Esophagus squamous epithelium (tissue), 5 donors: ENCODE measurements at regions not wholly inside any gene's neighbourhood (a gene's known extent, or its start where the extent isn't known, plus 50 kb on each side); places are given as distances from the start of the nearest gene placed in this dataset.

Experiments
- DNase-seq: peaks from one replicate; lab custom pipeline; 2025; lab: John Stamatoyannopoulos, UW
- H3K27ac ChIP-seq, 4 donors: fragments of 200-600 bp; sonication (generic); one replicate each; pipeline ENCODE4 v1.5.1; 2016 to 2019; ENCODE audit warnings: mild to moderate bottlenecking in 1 of 4
- H3K27me3 ChIP-seq, 4 donors: fragments of 200-600 bp; sonication (generic); 1 replicate in 3 of 4; 2 replicates in 1 of 4; pipeline versions ENCODE4 v1.5.1 to v1.6.0; 2017 to 2021; ENCODE audit warnings: antibody characterized with exemption in 1 of 4
- H3K36me3 ChIP-seq, 3 donors: fragments of 200-600 bp; sonication (generic); one replicate each; pipeline ENCODE4 v1.5.1; 2016 to 2019
- H3K4me1 ChIP-seq, 3 donors: fragments of 200-600 bp; sonication (generic); one replicate each; pipeline ENCODE4 v1.5.1; 2017 to 2019
- H3K4me3 ChIP-seq, 4 donors: fragments of 200-600 bp; sonication (generic); 1 replicate in 3 of 4; 2 replicates in 1 of 4; pipeline ENCODE4 v1.5.1; 2016 to 2019; ENCODE audit warnings: mild to moderate bottlenecking in 2 of 4, moderate library complexity in 1 of 4
- H3K9me3 ChIP-seq, 3 donors: fragments of 200-600 bp; sonication (generic); one replicate each; pipeline ENCODE4 v1.5.1; 2016 to 2019
- POLR2A ChIP-seq, 4 donors: fragments of 450-650 bp; IDR thresholded peaks; one replicate each; pipeline ENCODE4 v1.6.1; 2017; ENCODE audit warnings: antibody characterized with exemption in 4 of 4, mild to moderate bottlenecking in 4 of 4, moderate library complexity in 3 of 4
- WGBS, 2 donors: methylation state at CpG; one replicate each; pipeline ENCODE4 v1.1.5; 2018; 5-methylcytosine and 5-hydroxymethylcytosine counted together
- intact Hi-C: fragments of 100-400 bp; cut with DNase I; formaldehyde crosslinking; loops from one replicate; pipeline ENCODE4 v1.15.0; 2022
- TF ChIP-seq, protein P1 (sequence below), 6 experiments: fragments of 450-650 bp in 4 of 6; fragments of 200-600 bp in 2 of 6; sonication (generic) in 2 of 6; IDR thresholded peaks; one replicate each; pipeline ENCODE4 v1.5.1; 2016 to 2019; ENCODE audit warnings: antibody characterized with exemption in 6 of 6, mild to moderate bottlenecking in 4 of 6, moderate library complexity in 4 of 6
- donor health status: DM: yes; HTN: yes; CAD: no.

GRCh38 chr5:164392531-164392930, 887.1 kb downstream of the MAT2B start:
- no peak overlapping the region for H3K27ac ChIP-seq
- H3K4me1 ChIP-seq, result no peaks in the 10 kb centered on the region
- no peak for DNase-seq
- no peaks in the 10 kb centered on the region for H3K27me3 ChIP-seq
- no peak overlapping the region for H3K4me3 ChIP-seq
- TF ChIP-seq, protein P1, sequence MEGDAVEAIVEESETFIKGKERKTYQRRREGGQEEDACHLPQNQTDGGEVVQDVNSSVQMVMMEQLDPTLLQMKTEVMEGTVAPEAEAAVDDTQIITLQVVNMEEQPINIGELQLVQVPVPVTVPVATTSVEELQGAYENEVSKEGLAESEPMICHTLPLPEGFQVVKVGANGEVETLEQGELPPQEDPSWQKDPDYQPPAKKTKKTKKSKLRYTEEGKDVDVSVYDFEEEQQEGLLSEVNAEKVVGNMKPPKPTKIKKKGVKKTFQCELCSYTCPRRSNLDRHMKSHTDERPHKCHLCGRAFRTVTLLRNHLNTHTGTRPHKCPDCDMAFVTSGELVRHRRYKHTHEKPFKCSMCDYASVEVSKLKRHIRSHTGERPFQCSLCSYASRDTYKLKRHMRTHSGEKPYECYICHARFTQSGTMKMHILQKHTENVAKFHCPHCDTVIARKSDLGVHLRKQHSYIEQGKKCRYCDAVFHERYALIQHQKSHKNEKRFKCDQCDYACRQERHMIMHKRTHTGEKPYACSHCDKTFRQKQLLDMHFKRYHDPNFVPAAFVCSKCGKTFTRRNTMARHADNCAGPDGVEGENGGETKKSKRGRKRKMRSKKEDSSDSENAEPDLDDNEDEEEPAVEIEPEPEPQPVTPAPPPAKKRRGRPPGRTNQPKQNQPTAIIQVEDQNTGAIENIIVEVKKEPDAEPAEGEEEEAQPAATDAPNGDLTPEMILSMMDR (IDR thresholded peaks at IDR 0.05), result no peak
- no peak for TF ChIP-seq POLR2A (IDR thresholded peaks at IDR 0.05)
- H3K9me3 ChIP-seq, result no peaks in the 10 kb centered on the region
- intact Hi-C loops, result no loop called here
- no peaks in the 10 kb centered on the region for H3K36me3 ChIP-seq

- H3K27ac ChIP-seq, result no peak overlapping the region
- WGBS, 2 donors, result 62 to 65% methylated on average over 5 of the region's 5 CpGs
- no peaks in the 10 kb centered on the region for H3K9me3 ChIP-seq
- no peaks in the 10 kb centered on the region for H3K36me3 ChIP-seq
- no peak overlapping the region for H3K4me3 ChIP-seq
- intact Hi-C loops, result no loop called here
- DNase-seq, result no peak
- no peaks in the 10 kb centered on the region for H3K27me3 ChIP-seq
- TF ChIP-seq, protein P1 (IDR thresholded peaks at IDR 0.05), result no peak
- no peak for TF ChIP-seq POLR2A (IDR thresholded peaks at IDR 0.05)
- no peaks in the 10 kb centered on the region for H3K4me1 ChIP-seq
Measured at GRCh38 chr5:164394686-164395194, 889.3 kb downstream of the MAT2B start.

GRCh38 chr5:164412531-164412930, 907.1 kb downstream of the MAT2B start:
- intact Hi-C loops, result no loop called here

GRCh38 chr5:164420161-164420560, 914.7 kb downstream of the MAT2B start:
- intact Hi-C loops, result no loop called here
- no peaks in the 10 kb centered on the region for H3K36me3 ChIP-seq
- no peak overlapping the region for H3K4me3 ChIP-seq
- no peak overlapping the region for H3K27ac ChIP-seq
- TF ChIP-seq POLR2A (IDR thresholded peaks at IDR 0.05), result no peak
- TF ChIP-seq, protein P1 (IDR thresholded peaks at IDR 0.05), result no peak
- H3K27me3 ChIP-seq, result no peaks in the 10 kb centered on the region
- H3K4me1 ChIP-seq, result no peaks in the 10 kb centered on the region
- 75 to 77% methylated on average over 2 of the region's 2 CpGs for WGBS, 2 donors
- DNase-seq, result no peak
- H3K9me3 ChIP-seq, result peaks cover 0 to 28% (median 0%) of the 10 kb centered on the region in 3 donors

More at GRCh38 chr5:164412531-164412930, 907.1 kb downstream of the MAT2B start:
- no peaks in the 10 kb centered on the region for H3K4me1 ChIP-seq
- WGBS, 2 donors, result 52 to 92% methylated on average over 1 of the region's 1 CpG
- DNase-seq, result no peak
- H3K4me3 ChIP-seq, result no peak overlapping the region
- no peaks in the 10 kb centered on the region for H3K9me3 ChIP-seq
- H3K27ac ChIP-seq, result no peak overlapping the region
- no peak for TF ChIP-seq POLR2A (IDR thresholded peaks at IDR 0.05)
- TF ChIP-seq, protein P1 (IDR thresholded peaks at IDR 0.05), result no peak
- no peaks in the 10 kb centered on the region for H3K27me3 ChIP-seq
- H3K36me3 ChIP-seq, result no peaks in the 10 kb centered on the region

- Histone ChIP-seq H3K27me3 (no peaks in the 10 kb centered on the region), H3K27ac (no peak overlapping the region), H3K4me1 (no peaks in the 10 kb centered on the region), H3K4me3 (no peak overlapping the region), H3K36me3 (no peaks in the 10 kb centered on the region), H3K9me3 (peaks cover 0 to 28% (median 0%) of the 10 kb centered on the region in 3 donors)
- 57 to 73% methylated on average over 4 to 5 of the region's 5 CpGs for WGBS, 2 donors
- TF ChIP-seq, protein P1 (IDR thresholded peaks at IDR 0.05), result no peak
- TF ChIP-seq POLR2A (IDR thresholded peaks at IDR 0.05), result no peak
- intact Hi-C loops, result no loop called here
- no peak for DNase-seq
Measured at GRCh38 chr5:164422400-164422799, 917.0 kb downstream of the MAT2B start.
